GM12873 (cell line): ENCODE measurements at regions not wholly inside any gene's neighbourhood (a gene's known extent, or its start where the extent isn't known, plus 50 kb on each side); places are given as distances from the start of the nearest gene placed in this dataset.

Experiments used
- TF ChIP-seq, protein P1 (sequence below): IDR thresholded peaks from 2 replicates; pipeline ENCODE4 v1.5.1; 2012; ENCODE audit warnings: low read depth, mild to moderate bottlenecking, moderate library complexity, low read length, control low read depth; ENCODE audit not compliant: insufficient read depth; ENCODE audit errors: missing control alignments

DNA sequence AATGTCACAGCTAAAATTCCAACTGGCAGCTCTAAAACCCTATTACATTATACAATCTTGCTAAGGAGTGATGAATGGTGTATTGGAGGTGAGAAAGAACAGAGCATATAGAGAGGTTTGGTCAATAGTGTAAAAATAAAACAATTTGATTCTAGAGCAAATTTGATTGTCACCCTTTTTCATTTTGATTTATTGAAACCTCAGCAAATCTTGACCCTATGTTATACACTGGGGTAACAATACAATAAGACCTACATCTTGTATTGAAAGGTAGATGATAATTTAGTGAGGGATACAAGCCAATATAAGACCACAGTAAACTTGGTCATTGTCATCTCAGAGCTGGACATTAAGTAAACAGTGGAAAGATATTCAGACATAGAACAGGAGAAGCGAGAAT lies 671.9 kb downstream of the IRS1 start:
- TF ChIP-seq, protein P1, sequence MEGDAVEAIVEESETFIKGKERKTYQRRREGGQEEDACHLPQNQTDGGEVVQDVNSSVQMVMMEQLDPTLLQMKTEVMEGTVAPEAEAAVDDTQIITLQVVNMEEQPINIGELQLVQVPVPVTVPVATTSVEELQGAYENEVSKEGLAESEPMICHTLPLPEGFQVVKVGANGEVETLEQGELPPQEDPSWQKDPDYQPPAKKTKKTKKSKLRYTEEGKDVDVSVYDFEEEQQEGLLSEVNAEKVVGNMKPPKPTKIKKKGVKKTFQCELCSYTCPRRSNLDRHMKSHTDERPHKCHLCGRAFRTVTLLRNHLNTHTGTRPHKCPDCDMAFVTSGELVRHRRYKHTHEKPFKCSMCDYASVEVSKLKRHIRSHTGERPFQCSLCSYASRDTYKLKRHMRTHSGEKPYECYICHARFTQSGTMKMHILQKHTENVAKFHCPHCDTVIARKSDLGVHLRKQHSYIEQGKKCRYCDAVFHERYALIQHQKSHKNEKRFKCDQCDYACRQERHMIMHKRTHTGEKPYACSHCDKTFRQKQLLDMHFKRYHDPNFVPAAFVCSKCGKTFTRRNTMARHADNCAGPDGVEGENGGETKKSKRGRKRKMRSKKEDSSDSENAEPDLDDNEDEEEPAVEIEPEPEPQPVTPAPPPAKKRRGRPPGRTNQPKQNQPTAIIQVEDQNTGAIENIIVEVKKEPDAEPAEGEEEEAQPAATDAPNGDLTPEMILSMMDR = no peak

DNA sequence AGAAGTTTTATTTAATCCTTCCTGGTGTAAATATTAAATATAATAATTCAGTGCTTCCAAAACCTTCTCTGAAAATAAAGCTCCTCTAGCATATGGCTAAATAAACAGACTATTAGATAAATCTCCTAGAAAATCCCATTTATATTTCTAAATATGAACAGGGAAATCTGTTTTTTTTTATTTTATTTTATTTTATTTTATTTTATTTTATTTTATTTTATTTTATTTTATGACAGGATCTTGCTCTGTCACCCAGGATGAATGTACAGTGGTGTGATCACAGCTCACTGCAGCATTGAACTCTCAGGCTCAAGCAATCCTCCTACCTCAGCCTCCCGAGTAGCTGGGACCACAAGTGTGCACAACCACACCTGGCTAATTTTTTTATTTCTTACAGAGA lies 673.5 kb downstream of the IRS1 start:
- TF ChIP-seq, protein P1 = no peak

DNA sequence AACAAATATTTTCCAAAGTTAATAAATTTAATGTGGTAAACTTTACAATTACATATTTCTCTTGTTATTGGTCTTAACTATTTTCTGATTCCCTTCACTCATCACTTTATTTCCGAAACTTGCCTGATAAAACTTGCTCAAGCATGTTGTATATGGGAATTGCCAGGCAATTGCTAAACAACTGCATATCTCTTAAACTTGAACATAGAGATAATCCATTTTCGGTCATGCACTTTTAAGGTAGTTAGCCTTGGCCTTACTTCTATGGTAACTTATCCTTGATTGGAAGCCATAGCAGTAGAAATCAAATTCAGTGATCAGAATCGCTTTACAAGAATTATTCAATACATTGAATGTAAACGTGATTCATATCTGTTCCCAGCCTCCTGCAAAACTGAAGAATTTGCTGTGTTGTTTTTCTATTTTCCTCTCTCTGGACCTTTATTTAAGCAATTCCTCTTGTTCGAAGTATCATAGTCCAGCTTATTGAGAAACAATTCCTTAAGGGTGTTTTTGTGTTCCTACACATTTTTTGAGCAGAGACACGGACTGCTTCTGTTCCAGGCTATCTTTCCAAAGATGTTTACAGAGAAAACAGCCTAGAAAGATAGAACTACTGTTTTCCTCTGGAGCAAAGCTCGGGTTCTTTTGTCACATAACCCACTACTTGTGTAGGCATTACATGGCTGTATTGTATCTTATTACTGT lies 674.3 kb downstream of the IRS1 start:
- TF ChIP-seq, protein P1 = no peak

DNA sequence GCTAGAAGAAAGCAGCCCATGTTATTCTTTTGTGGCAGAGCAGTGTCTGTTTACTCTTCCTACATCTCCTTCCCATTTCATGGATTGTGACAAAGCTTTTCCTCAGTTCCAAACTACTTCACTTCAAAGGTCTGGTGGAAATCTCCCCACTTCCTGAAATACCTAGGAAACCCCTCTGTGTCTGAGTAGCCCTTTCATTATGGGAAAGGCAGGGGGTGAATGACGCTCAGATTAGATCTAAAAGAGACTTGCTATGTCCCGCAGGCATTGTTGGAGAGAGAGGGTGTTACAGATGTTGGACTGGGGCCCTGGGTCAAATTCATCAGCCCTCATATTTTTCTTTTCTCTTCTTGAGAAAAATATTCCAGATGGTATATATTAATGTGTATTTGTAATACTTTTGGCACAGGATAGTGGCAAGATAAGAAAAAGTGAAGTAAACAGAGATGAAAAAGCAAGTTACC lies 675.0 kb downstream of the IRS1 start:
- TF ChIP-seq, protein P1 = no peak

DNA sequence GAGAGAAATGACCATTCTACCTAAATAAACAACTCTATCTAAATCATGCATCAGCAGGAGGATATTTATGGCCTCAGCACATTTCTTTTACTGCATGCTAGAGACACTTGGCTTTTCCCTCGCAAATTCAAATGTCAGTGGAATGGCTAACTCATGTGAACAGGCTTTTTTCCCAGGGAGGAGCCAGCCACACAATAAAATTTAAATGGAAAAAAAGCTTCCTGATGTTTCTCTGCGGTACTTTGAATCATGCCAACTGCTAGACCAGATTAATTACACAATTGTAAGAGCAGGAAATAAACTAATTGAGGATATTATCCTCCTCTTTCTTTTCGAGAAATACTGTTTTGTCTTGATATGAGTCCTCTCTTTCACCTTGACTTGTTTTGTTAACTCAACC lies 676.3 kb downstream of the IRS1 start:
- TF ChIP-seq, protein P1 = no peak

DNA sequence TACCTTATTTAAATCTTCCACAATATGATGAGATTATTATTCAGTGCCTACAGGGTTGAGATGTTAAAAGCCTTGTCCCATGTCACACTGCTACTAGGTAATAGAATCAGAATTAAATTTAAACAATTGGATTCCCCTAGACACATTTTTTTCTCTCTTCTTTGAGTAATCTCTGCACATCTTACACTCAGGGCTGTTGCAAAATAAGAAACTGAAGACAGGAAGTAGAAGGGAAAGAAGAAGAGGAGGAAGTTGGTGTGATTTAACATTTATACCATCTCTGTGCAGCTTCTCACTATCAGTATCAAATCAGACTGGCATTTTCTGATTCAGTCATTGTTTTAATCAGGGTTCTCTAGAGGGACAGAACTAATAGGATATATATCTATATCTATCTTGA lies 677.6 kb downstream of the IRS1 start:
- TF ChIP-seq, protein P1 = no peak

DNA sequence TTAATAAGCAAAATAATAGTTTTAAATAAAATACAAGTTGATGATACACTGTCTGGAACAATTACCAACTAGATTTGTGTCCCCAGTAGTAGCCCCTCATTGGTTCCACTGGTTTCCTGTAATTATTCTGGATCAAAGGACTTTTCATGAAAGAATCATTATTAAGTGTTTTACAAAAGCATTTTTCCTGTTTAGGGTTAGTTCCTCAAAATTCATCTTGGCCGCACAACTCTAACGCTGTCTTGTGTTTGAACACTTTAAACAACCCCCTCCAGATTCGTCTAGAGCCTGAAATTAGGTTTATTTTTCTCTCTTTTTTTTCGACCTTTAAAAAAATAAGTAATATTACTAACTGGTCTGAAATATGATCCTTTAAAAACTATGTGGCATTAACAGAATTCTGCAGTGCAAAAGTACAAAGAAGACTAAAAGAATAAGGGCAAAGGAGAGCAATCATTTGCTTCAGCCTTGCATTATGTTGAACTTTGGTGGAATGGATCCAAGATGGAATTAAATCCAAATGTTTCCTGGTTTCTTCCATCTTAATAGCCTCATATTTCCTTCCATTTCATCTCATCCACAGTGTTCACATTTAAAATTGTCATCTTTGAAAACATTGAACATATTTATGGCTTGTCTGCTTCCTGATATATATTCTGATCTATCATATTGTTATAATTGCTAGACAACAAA lies 678.4 kb downstream of the IRS1 start:
- TF ChIP-seq, protein P1 = no peak
